NOMO-1 (cell line): ENCODE measurements at regions not wholly inside any gene's neighbourhood (a gene's known extent, or its start where the extent isn't known, plus 50 kb on each side); places are given as distances from the start of the nearest gene placed in this dataset.

Experiments
- DNase-seq, 2 experiments: peaks; one replicate each; lab custom pipeline; 2025; ENCODE audit not compliant: unreplicated experiment in 2 of 2; lab: John Stamatoyannopoulos, UW

- no peak for DNase-seq
Measured at GRCh38 chr13:108525827-108526226, 103.6 kb upstream of the MYO16 start.

- no peak for DNase-seq
Measured at GRCh38 chr13:108526286-108526685, 103.1 kb upstream of the MYO16 start.

- no peak for DNase-seq
Measured at GRCh38 chr13:108527844-108528243, 101.6 kb upstream of the MYO16 start.

GRCh38 chr13:108528303-108528702 lies 101.1 kb upstream of the MYO16 start:
- DNase-seq: no peak

- DNase-seq: peak in 1 of 2 experiments; percentile 18
Measured at GRCh38 chr13:108533842-108534241, 95.6 kb upstream of the MYO16 start.

GRCh38 chr13:108534728-108535127 lies 94.7 kb upstream of the MYO16 start:
- DNase-seq: no peak

- no peak for DNase-seq
Measured at GRCh38 chr13:108549934-108550333, 79.5 kb upstream of the MYO16 start.

GRCh38 chr13:108551674-108552073 lies 77.7 kb upstream of the MYO16 start:
- no peak for DNase-seq

- DNase-seq: no peak
Measured at GRCh38 chr13:108558489-108558888, 70.9 kb upstream of the MYO16 start.

GRCh38 chr13:108560093-108560492 lies 69.3 kb upstream of the MYO16 start:
- DNase-seq: no peak

- DNase-seq: no peak
Measured at GRCh38 chr13:108561149-108561548, 68.3 kb upstream of the MYO16 start.

GRCh38 chr13:108566413-108567170 lies 62.8 kb upstream of the MYO16 start:
- DNase-seq: no peak

GRCh38 chr13:108572782-108573211 lies 56.6 kb upstream of the MYO16 start:
- no peak for DNase-seq

GRCh38 chr13:108573455-108573854 lies 56.0 kb upstream of the MYO16 start:
- no peak for DNase-seq

GRCh38 chr13:108574856-108575255 lies 54.6 kb upstream of the MYO16 start:
- DNase-seq: no peak

GRCh38 chr13:108575430-108575829 lies 54.0 kb upstream of the MYO16 start:
- DNase-seq: no peak
